ENCODE measurements at regions not wholly inside any gene's neighbourhood (a gene's known extent, or its start where the extent isn't known, plus 50 kb on each side); places are given as distances from the start of the nearest gene placed in this dataset.
"Not testable (repeated sequence)": the region's sequence is repeated elsewhere in the genome, so short reads cannot be mapped to it uniquely, and the experiment has no call there.

GRCh38 chr5:99817796-99818195 lies 717.4 kb upstream of the FAM174A start:
- Mint-ChIP-seq H3K4me1 (no peaks in the 10 kb centered on the region), H3K36me3 (no peaks in the 10 kb centered on the region), H3K27me3 (no peaks in the 10 kb centered on the region), H3K9me3 (peaks cover 2% of the 10 kb centered on the region), H3K27ac (no peak overlapping the region), H3K4me3 (no peak overlapping the region)
- ATAC-seq (ENCODE audit: low read depth) (no peak), DNase-seq (no peak)
- POLR2A ChIA-PET, result no interaction called here

- H3K4me1 Mint-ChIP-seq, result no peaks in the 10 kb centered on the region
- no peaks in the 10 kb centered on the region for H3K27me3 Mint-ChIP-seq
- ATAC-seq (ENCODE audit: low read depth), result no peak
- DNase-seq, result no peak
- POLR2A ChIA-PET, result no interaction called here
- H3K36me3 Mint-ChIP-seq, result no peaks in the 10 kb centered on the region
- no peak overlapping the region for H3K27ac Mint-ChIP-seq
- peaks cover 2% of the 10 kb centered on the region for H3K9me3 Mint-ChIP-seq
- no peak overlapping the region for H3K4me3 Mint-ChIP-seq
Observed at GRCh38 chr5:99814321-99815063, 720.7 kb upstream of the FAM174A start.

GRCh38 chr5:99808657-99809230 lies 726.4 kb upstream of the FAM174A start:
- no peaks in the 10 kb centered on the region for H3K9me3 Mint-ChIP-seq
- no peaks in the 10 kb centered on the region for H3K36me3 Mint-ChIP-seq
- POLR2A ChIA-PET, result no interaction called here
- no peaks in the 10 kb centered on the region for H3K4me1 Mint-ChIP-seq
- no peak overlapping the region for H3K27ac Mint-ChIP-seq
- H3K4me3 Mint-ChIP-seq, result no peak overlapping the region
- ATAC-seq (ENCODE audit: low read depth) (no peak), DNase-seq (no peak)
- H3K27me3 Mint-ChIP-seq, result no peaks in the 10 kb centered on the region

- H3K4me3 Mint-ChIP-seq, result no peak overlapping the region
- no peak overlapping the region for H3K27ac Mint-ChIP-seq
- DNase-seq, result no peak
- POLR2A ChIA-PET, result no interaction called here
- no peaks in the 10 kb centered on the region for H3K4me1 Mint-ChIP-seq
- no peak for ATAC-seq (ENCODE audit: low read depth)
- no peaks in the 10 kb centered on the region for H3K36me3 Mint-ChIP-seq
- no peaks in the 10 kb centered on the region for H3K27me3 Mint-ChIP-seq
- no peaks in the 10 kb centered on the region for H3K9me3 Mint-ChIP-seq
Observed at GRCh38 chr5:99807346-99807745, 727.8 kb upstream of the FAM174A start.

- Mint-ChIP-seq H3K27me3 (no peaks in the 10 kb centered on the region), H3K9me3 (no peaks in the 10 kb centered on the region), H3K4me3 (no peak overlapping the region), H3K4me1 (no peaks in the 10 kb centered on the region), H3K36me3 (no peaks in the 10 kb centered on the region), H3K27ac (no peak overlapping the region)
- DNase-seq (no peak), ATAC-seq (ENCODE audit: low read depth) (no peak)
- POLR2A ChIA-PET, result no interaction called here
Observed at GRCh38 chr5:99795031-99795430, 740.1 kb upstream of the FAM174A start.

GRCh38 chr5:99788482-99788881 lies 746.7 kb upstream of the FAM174A start:
- H3K9me3 Mint-ChIP-seq, result peaks cover 2% of the 10 kb centered on the region
- H3K4me3 Mint-ChIP-seq, result no peak overlapping the region
- DNase-seq (no peak), ATAC-seq (ENCODE audit: low read depth) (no peak)
- H3K36me3 Mint-ChIP-seq, result no peaks in the 10 kb centered on the region
- H3K4me1 Mint-ChIP-seq, result no peaks in the 10 kb centered on the region
- no peak overlapping the region for H3K27ac Mint-ChIP-seq
- no peaks in the 10 kb centered on the region for H3K27me3 Mint-ChIP-seq
- POLR2A ChIA-PET, result no interaction called here

GRCh38 chr5:99775189-99775588 lies 760.0 kb upstream of the FAM174A start:
- Mint-ChIP-seq H3K4me3 (no peak overlapping the region), H3K27ac (no peak overlapping the region), H3K9me3 (no peaks in the 10 kb centered on the region), H3K4me1 (no peaks in the 10 kb centered on the region), H3K27me3 (no peaks in the 10 kb centered on the region), H3K36me3 (no peaks in the 10 kb centered on the region)
- DNase-seq, result no peak
- no peak for ATAC-seq (ENCODE audit: low read depth)
- POLR2A ChIA-PET, result no interaction called here

GRCh38 chr5:99773290-99773689 lies 761.9 kb upstream of the FAM174A start:
- H3K4me1 Mint-ChIP-seq, result no peaks in the 10 kb centered on the region
- H3K4me3 Mint-ChIP-seq, result no peak overlapping the region
- POLR2A ChIA-PET, result no interaction called here
- DNase-seq (no peak), ATAC-seq (ENCODE audit: low read depth) (no peak)
- H3K27ac Mint-ChIP-seq, result no peak overlapping the region
- H3K27me3 Mint-ChIP-seq, result no peaks in the 10 kb centered on the region
- H3K36me3 Mint-ChIP-seq, result no peaks in the 10 kb centered on the region
- H3K9me3 Mint-ChIP-seq, result no peaks in the 10 kb centered on the region

- DNase-seq (no peak), ATAC-seq (ENCODE audit: low read depth) (no peak)
- no peaks in the 10 kb centered on the region for H3K4me1 Mint-ChIP-seq
- no peaks in the 10 kb centered on the region for H3K36me3 Mint-ChIP-seq
- POLR2A ChIA-PET, result no interaction called here
- H3K27me3 Mint-ChIP-seq, result no peaks in the 10 kb centered on the region
- H3K27ac Mint-ChIP-seq, result no peak overlapping the region
- H3K4me3 Mint-ChIP-seq, result no peak overlapping the region
- no peaks in the 10 kb centered on the region for H3K9me3 Mint-ChIP-seq
Observed at GRCh38 chr5:99771296-99771695, 763.9 kb upstream of the FAM174A start.

GRCh38 chr5:99765011-99765410 lies 770.2 kb upstream of the FAM174A start:
- DNase-seq, result no peak
- no peak for ATAC-seq (ENCODE audit: low read depth)
- no peaks in the 10 kb centered on the region for H3K9me3 Mint-ChIP-seq
- POLR2A ChIA-PET, result no interaction called here
- H3K27me3 Mint-ChIP-seq, result no peaks in the 10 kb centered on the region
- H3K27ac Mint-ChIP-seq, result no peak overlapping the region
- H3K4me1 Mint-ChIP-seq, result no peaks in the 10 kb centered on the region
- no peaks in the 10 kb centered on the region for H3K36me3 Mint-ChIP-seq
- H3K4me3 Mint-ChIP-seq, result no peak overlapping the region

- Mint-ChIP-seq H3K4me3 (no peak overlapping the region), H3K4me1 (no peaks in the 10 kb centered on the region), H3K9me3 (peaks cover 1% of the 10 kb centered on the region), H3K36me3 (no peaks in the 10 kb centered on the region), H3K27me3 (no peaks in the 10 kb centered on the region), H3K27ac (no peak overlapping the region)
- POLR2A ChIA-PET, result no interaction called here
- ATAC-seq (ENCODE audit: low read depth) (no peak), DNase-seq (no peak)
Observed at GRCh38 chr5:99763021-99763774, 772.0 kb upstream of the FAM174A start.

- Mint-ChIP-seq H3K9me3 (no peaks in the 10 kb centered on the region), H3K4me3 (no peak overlapping the region), H3K4me1 (no peaks in the 10 kb centered on the region), H3K27me3 (no peaks in the 10 kb centered on the region), H3K27ac (no peak overlapping the region), H3K36me3 (no peaks in the 10 kb centered on the region)
- DNase-seq, result no peak
- no peak for ATAC-seq (ENCODE audit: low read depth)
- POLR2A ChIA-PET, result no interaction called here
Observed at GRCh38 chr5:99747342-99747741, 787.8 kb upstream of the FAM174A start.

- POLR2A ChIA-PET; H3K27me3 Mint-ChIP-seq; ATAC-seq (ENCODE audit: low read depth); DNase-seq; H3K4me3 Mint-ChIP-seq; H3K27ac Mint-ChIP-seq; H3K36me3 Mint-ChIP-seq; H3K9me3 Mint-ChIP-seq; H3K4me1 Mint-ChIP-seq: not testable (repeated sequence)
Observed at GRCh38 chr5:99733146-99733545, 802.0 kb upstream of the FAM174A start.

- H3K9me3 Mint-ChIP-seq; POLR2A ChIA-PET; H3K4me1 Mint-ChIP-seq; ATAC-seq (ENCODE audit: low read depth); H3K4me3 Mint-ChIP-seq; DNase-seq; H3K27me3 Mint-ChIP-seq; H3K27ac Mint-ChIP-seq; H3K36me3 Mint-ChIP-seq: not testable (repeated sequence)
Observed at GRCh38 chr5:99730653-99731052, 801.8 kb upstream of the CHD1 start.
